Posterior vena cava (tissue), 2 donors: ENCODE measurements at regions not wholly inside any gene's neighbourhood (a gene's known extent, or its start where the extent isn't known, plus 50 kb on each side); places are given as distances from the start of the nearest gene placed in this dataset.
"Not testable (repeated sequence)": the region's sequence is repeated elsewhere in the genome, so short reads cannot be mapped to it uniquely, and the experiment has no call there.

Experiments used
- DNase-seq: peaks from one replicate; pipeline ENCODE4 v3.0.0-alpha.2; 2020; ENCODE audit warnings: low spot score
- intact Hi-C, 2 donors: fragments of 100-400 bp; cut with DNase I; formaldehyde crosslinking; loops; one replicate each; pipeline versions ENCODE4 v1.14.1 to v1.14.2; 2022 to 2023
- donor health status: DM: yes; HTN: yes; CAD: no.
- donor health status: DM: yes; HTN: yes; CAD: no.

GRCh38 chr20:8983478-8984345 lies 85.2 kb upstream of the PLCB4 start:
- DNase-seq: no peak
- intact Hi-C loops: no loop called here

DNA sequence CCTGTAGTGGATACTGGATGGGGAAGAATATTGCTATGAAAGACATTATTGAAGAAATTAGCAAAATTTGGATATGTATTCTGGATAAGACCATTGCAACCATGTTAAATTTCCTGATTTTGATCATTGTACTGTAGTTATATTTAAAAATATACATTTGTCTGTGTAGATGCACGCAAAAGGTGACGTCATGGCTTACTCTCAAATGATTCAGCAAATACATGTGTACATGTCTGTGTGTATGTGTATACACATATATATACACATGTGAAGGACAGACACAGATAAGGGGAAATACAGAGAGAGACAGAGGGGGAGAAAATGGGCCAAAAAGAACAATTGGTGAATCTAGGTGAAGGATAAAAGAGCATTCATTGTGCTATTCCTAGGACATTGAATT lies 82.3 kb upstream of the PLCB4 start:
- intact Hi-C loops: loop anchor here in 1 of 2 donors (5.0 kb wide), 1 partner anchor 1256 kb away; no protein-coding TSS in a partner anchor
- no peak for DNase-seq

- intact Hi-C loops: no loop called here
- no peak for DNase-seq
These were observed 78.1 kb upstream of the PLCB4 start for GRCh38 chr20:8990770-8991169.

GRCh38 chr20:8994045-8994444 lies 74.8 kb upstream of the PLCB4 start:
- DNase-seq: no peak

DNA sequence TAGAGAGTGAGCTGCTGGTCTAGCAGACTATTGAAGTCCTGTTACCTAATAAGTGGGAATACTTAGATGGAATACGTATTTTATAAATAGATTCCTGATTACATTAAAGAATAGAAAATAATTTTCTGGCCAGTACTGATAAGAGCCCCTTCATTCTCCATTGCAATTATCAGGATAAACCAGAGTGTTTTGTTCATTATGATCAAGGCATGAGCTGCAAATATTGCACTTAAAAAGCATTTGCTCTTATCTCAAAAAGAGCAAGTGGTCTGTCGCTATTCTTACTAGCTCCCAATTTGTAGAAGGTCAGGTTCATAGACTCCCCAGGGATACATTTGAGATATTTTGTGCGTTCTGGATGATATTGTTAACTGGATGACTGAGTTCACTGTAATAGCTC lies 73.1 kb upstream of the PLCB4 start:
- intact Hi-C loops: no loop called here
- no peak for DNase-seq

More at GRCh38 chr20:8994045-8994444, 74.8 kb upstream of the PLCB4 start:
- intact Hi-C loops: no loop called here

DNA sequence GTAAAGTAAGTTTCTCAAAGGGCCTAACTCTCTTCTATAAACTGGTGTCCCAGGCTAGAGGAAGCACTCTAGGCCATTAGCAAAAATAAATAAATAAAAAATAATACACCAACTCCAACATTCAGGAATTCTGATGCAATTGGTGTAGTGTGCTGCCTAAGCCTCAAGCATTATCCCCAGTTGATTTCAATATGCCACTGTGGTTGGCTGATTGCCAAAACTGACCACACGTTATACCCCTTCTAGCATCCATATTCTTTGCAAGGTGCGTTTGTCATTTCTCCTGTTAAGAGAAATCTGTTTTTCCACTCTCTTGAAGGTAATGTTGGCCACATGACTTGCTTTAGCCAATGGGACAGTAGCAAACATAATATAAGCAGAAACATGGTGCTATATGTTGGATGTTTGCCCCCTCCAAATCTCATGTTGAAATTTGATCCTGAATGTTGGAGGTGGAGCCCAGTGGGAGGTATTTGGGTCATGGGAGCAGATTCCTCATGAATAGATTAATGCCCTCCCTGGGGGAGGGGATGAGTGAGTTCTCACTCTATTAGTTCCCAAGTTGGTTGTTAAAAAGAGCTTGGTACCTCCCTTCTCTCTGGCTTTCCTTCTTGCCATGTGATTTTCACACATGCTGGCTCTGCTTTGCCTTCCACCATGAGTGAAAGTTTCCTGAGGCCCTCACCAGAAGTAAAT lies 71.9 kb upstream of the PLCB4 start:
- DNase-seq: no peak
- intact Hi-C loops: no loop called here

DNA sequence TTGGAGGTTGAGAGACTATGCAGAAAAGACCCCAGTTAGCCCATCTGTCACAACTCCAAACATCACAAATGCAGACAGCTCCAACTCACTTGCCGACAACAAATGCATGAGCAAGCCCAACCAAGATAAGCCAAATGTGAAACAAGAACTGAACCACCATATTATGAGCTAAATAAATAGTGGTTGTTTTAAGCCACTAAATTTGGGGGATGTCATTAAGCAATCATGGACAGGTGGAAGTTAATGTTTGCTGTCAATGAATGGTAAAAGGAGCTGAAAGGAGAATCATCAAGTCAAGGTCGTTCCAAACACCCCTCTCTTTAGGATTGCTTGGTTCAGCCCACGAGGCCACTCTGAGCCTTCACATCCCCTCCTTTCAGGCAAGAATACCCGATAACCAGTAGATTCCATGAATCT lies 71.2 kb upstream of the PLCB4 start:
- DNase-seq: no peak
- intact Hi-C loops: no loop called here

GRCh38 chr20:9011121-9011520 lies 57.8 kb upstream of the PLCB4 start:
- intact Hi-C loops: no loop called here
- no peak for DNase-seq

GRCh38 chr20:9015232-9015983 lies 53.5 kb upstream of the PLCB4 start:
- DNase-seq, intact Hi-C loops: not testable (repeated sequence)

- intact Hi-C loops: no loop called here
- DNase-seq: no peak
These were observed 52.9 kb upstream of the PLCB4 start for GRCh38 chr20:9015984-9016324.

DNA sequence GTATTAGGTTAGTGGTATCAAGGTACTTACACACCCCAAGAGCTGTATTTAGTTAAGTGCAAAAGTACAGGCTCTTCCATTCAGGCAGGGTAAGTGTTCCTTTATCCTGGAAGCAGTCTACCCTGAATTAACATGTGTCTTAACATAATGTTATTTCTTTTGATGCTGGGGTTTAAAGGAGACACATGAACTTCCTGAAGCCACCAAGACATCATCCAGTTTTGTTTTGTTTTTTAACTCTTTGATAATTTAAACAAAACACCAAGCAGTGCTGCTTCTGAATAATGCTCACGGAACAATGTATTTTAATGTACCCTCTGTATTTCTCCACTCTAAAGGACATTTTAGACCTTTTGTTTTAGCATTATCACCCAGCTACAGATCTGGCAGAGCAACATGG lies 50.5 kb upstream of the PLCB4 start:
- no peak for DNase-seq
- intact Hi-C loops: no loop called here
